Thyroid gland (tissue), 4 donors: ENCODE measurements at regions not wholly inside any gene's neighbourhood (a gene's known extent, or its start where the extent isn't known, plus 50 kb on each side); places are given as distances from the start of the nearest gene placed in this dataset.
"Not testable (repeated sequence)": the region's sequence is repeated elsewhere in the genome, so short reads cannot be mapped to it uniquely, and the experiment has no call there.

Source experiments
- DNase-seq, 2 donors: peaks; one replicate each; pipeline ENCODE4 v3.0.0-alpha.2; 2019
- H3K27ac ChIP-seq, 3 donors: fragments of 200-600 bp; sonication (generic); 1 replicate in 2 of 3; 2 replicates in 1 of 3; pipeline ENCODE4 v1.5.1; 2016 to 2019; ENCODE audit warnings: mild to moderate bottlenecking in 1 of 3, moderate library complexity in 1 of 3
- H3K27me3 ChIP-seq: fragments of 200-600 bp; sonication (generic); one replicate; pipeline ENCODE4 v1.5.1; 2019
- H3K36me3 ChIP-seq, 2 donors: fragments of 200-600 bp; sonication (generic); one replicate each; pipeline ENCODE4 v1.5.1; 2016 to 2019
- H3K4me1 ChIP-seq, 2 donors: fragments of 200-600 bp; sonication (generic); one replicate each; pipeline ENCODE4 v1.5.1; 2017 to 2019
- H3K4me3 ChIP-seq, 3 donors: fragments of 200-600 bp; sonication (generic); replicated peaks in 1 of 3; 1 replicate in 2 of 3; 2 replicates in 1 of 3; pipeline ENCODE4 v1.5.1; 2016; ENCODE audit warnings: mild to moderate bottlenecking in 1 of 3
- H3K9me3 ChIP-seq: fragments of 200-600 bp; sonication (generic); one replicate; pipeline ENCODE4 v1.5.1; 2017
- CTCF ChIP-seq, 6 experiments: fragments of 200-600 bp in 3 of 6; fragments of 450-650 bp in 3 of 6; sonication (generic) in 3 of 6; IDR thresholded peaks; one replicate each; pipeline ENCODE4 v1.5.1; 2016 to 2019; ENCODE audit warnings: antibody characterized with exemption in 6 of 6, mild to moderate bottlenecking in 2 of 6, inconsistent platforms in 1 of 6, moderate library complexity in 1 of 6
- POLR2A ChIP-seq, 2 donors: fragments of 450-650 bp; IDR thresholded peaks; one replicate each; pipeline ENCODE4 v1.6.1; 2017; ENCODE audit warnings: antibody characterized with exemption in 2 of 2, mild to moderate bottlenecking in 2 of 2, moderate library complexity in 1 of 2
- WGBS, 2 donors: methylation state at CpG; one replicate each; pipeline ENCODE4 v1.1.5; 2017; 5-methylcytosine and 5-hydroxymethylcytosine counted together
- intact Hi-C: fragments of 100-400 bp; cut with DNase I; formaldehyde crosslinking; loops from one replicate; pipeline ENCODE4 v1.15.1; 2023

DNA sequence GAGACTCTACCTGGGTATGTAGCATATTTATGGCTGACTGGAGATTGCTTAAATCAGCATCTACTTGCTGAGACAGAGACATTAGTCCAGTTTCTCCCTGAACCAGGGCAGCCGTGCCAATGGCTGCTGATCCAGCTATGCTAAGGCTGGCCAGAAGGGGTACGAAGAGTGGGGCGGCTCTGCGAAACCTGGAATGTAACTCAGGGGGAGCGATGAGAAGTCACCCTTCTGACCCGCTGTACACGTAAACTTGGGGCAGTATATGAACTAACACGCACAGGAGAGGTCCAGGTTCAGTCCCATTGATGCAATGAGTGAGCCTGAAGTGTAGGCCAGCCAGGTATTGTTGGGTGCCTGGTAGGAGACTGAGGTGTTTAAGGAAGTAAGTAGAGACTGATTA lies 73.7 kb downstream of the PRR15 start:
- TF ChIP-seq CTCF (IDR thresholded peaks at IDR 0.05), result no peak
- no peak for TF ChIP-seq POLR2A (IDR thresholded peaks at IDR 0.05)
- Histone ChIP-seq H3K9me3 (no peaks in the 10 kb centered on the region), H3K4me3 (no peak overlapping the region), H3K27me3 (no peaks in the 10 kb centered on the region), H3K36me3 (no peaks in the 10 kb centered on the region), H3K4me1 (no peaks in the 10 kb centered on the region), H3K27ac (no peak overlapping the region)
- DNase-seq, result no peak
- intact Hi-C loops, result no loop called here
- 97 to 99% methylated on average over 8 of the region's 8 CpGs for WGBS, 2 donors

DNA sequence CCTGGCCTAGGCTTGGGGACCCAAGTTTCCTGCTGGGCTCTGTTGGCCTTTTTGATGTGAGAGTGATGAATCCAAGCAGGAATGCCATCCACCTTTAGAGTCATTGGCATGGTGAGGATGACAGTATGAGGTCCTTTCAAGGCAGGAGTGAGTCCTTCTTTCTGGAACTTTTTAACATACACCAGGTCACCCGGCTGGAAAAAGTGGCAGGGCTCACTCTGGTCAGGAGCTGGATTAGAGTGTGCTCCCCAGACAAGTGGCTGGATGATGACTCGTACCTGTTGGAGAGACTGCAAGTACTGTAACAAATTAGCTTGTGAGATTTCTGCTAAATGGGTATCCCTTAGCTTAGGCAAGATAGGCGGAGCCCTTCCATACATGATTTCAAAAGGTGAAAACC lies 75.2 kb downstream of the PRR15 start:
- H3K9me3 ChIP-seq, H3K4me3 ChIP-seq, H3K36me3 ChIP-seq, H3K27me3 ChIP-seq, H3K4me1 ChIP-seq, DNase-seq, intact Hi-C loops, H3K27ac ChIP-seq: not testable (repeated sequence)
- 89 to 93% methylated on average over 3 of the region's 3 CpGs for WGBS, 2 donors

DNA sequence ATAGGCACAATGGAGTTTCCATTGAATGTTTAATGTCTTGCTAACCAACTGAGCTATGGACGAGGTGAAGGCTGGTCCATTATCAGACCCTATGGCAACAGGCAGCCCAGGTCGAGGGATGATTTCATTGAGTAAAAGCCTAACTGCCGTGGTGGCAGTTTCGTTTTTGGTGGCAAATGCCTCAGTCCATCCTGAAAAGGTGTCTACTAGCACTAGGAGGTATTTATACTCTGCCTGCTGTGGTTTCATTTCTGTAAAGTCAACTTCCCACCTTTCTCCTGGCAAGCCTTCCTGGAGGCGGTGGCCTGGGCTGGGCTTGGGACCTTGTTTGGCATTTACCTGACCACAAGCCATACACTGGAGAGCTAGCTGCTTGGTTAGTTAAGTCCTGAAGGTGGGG lies 75.8 kb downstream of the PRR15 start:
- H3K27me3 ChIP-seq, result no peaks in the 10 kb centered on the region
- H3K4me1 ChIP-seq, result no peaks in the 10 kb centered on the region
- H3K36me3 ChIP-seq, result no peaks in the 10 kb centered on the region
- H3K9me3 ChIP-seq, result no peaks in the 10 kb centered on the region
- H3K27ac ChIP-seq, result no peak overlapping the region
- no peak for DNase-seq
- no peak overlapping the region for H3K4me3 ChIP-seq
- intact Hi-C loops, result no loop called here
- WGBS, 2 donors, result 90 to 97% methylated on average over 5 of the region's 5 CpGs
- TF ChIP-seq POLR2A (IDR thresholded peaks at IDR 0.05) (no peak), CTCF (IDR thresholded peaks at IDR 0.05) (no peak)

DNA sequence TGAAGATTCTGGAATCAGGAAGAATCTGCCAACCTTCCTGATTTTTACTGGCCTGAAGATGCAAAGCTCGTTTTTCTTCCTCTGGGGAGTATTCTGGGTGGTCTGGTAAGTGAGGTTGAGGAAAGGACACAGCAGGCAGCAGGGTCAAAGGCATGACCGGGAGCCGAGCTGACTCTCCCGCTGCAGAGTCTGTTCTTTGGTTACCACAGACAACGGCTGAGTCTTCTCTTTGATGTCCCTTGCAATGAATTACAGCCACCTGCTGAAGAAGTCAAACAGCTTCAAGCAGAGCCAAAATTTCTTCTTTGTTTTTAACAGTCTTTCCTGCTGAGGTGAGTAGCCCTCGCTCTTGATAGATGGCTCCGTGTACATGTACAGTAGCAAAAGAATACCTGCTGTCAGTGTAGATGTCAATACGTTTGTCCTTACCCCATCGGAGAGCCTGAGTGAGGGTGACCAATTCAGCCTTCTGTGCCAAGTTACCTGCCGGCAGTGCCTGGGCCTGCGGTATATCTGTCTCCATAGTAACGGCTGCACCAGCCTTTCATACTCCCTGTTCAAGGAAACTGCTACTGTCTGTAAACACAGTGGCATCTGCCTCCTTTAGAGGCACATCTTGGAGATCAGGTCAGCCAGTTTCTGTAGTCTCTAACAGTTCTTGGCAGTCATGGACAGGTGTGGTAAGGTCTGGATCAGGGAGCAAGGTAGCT lies 76.4 kb downstream of the PRR15 start:
- no peaks in the 10 kb centered on the region for H3K36me3 ChIP-seq
- H3K4me3 ChIP-seq, result no peak overlapping the region
- no peak for DNase-seq
- intact Hi-C loops, result no loop called here
- H3K9me3 ChIP-seq, result no peaks in the 10 kb centered on the region
- H3K4me1 ChIP-seq, result no peaks in the 10 kb centered on the region
- H3K27me3 ChIP-seq, result no peaks in the 10 kb centered on the region
- no peak overlapping the region for H3K27ac ChIP-seq
- WGBS, 2 donors, result 79 to 86% methylated on average over 12 of the region's 12 CpGs
- TF ChIP-seq POLR2A (IDR thresholded peaks at IDR 0.05), result no peak
- TF ChIP-seq CTCF (IDR thresholded peaks at IDR 0.05), result no peak

GRCh38 chr7:29641651-29642050 lies 78.0 kb downstream of the PRR15 start:
- Histone ChIP-seq H3K4me3 (no peak overlapping the region), H3K27me3 (no peaks in the 10 kb centered on the region), H3K9me3 (no peaks in the 10 kb centered on the region), H3K27ac (no peak overlapping the region), H3K36me3 (no peaks in the 10 kb centered on the region), H3K4me1 (no peaks in the 10 kb centered on the region)
- 91 to 92% methylated on average over 5 of the region's 5 CpGs for whole genome bisulfite sequencing, 2 donors
- no peak for DNase-seq
- no peak for TF ChIP-seq POLR2A (IDR thresholded peaks at IDR 0.05)
- TF ChIP-seq CTCF (IDR thresholded peaks at IDR 0.05), result no peak
- intact Hi-C loops, result no loop called here
